ENCODE measurements at regions not wholly inside any gene's neighbourhood (a gene's known extent, or its start where the extent isn't known, plus 50 kb on each side); places are given as distances from the start of the nearest gene placed in this dataset.
"Not testable (repeated sequence)": the region's sequence is repeated elsewhere in the genome, so short reads cannot be mapped to it uniquely, and the experiment has no call there.

DNA sequence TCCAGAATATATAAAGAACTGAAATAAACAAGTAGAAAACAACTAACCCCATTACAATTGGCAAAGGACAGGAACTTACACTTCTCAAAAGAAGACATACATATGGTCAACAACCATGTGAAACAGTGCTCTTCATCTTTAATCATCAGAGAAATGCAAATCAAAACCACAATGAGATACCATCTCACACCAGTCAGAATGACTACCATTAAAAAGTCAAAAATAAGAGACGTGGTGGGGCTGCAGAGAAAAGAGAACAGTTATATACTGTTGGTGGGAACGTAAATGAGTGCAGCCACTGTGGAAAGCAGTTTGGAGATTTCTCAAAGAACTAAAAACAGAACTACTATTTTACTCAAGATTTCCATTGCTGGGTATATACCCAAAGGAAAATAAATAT lies 1696.3 kb upstream of the TMEFF2 start:
- DNase-seq = no peak

DNA sequence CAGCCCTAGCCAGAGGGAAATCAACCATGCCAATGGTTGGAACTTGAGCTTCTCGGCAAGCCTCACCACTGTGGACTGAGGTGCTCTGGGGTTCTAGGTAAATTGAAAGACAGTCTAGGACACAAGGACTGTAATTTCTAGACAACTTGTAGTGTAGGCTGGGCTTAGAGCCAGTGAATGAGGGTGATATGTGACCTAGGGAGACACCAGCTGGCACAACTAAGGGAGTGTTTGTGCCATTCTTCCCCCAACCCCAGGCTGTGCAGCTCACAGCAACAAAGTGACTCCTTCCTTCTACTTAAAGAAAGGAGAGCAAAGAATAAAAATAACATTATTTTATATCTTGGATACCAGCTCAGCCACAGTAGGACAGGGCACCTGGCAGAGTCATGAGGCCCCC lies 1690.7 kb upstream of the TMEFF2 start:
- DNase-seq = no peak

DNA sequence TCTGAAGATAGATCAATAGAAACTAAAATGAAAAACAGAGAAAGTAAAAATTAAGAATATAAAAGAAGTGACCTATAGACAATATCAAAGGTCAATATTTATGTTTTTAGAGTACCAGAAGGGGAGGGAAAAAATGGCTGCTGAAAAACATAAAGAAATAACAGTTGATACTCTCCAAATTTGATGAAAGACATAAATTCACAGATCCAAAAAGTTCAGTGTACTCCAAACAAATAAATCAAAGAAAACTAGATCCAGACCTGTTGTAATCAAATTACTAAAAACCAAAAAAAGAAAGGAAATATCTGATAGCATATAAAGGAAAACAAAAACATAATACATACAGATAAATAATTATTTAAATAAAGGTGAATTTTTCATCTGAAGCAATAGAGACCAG lies 1689.1 kb upstream of the TMEFF2 start:
- DNase-seq = no peak

DNA sequence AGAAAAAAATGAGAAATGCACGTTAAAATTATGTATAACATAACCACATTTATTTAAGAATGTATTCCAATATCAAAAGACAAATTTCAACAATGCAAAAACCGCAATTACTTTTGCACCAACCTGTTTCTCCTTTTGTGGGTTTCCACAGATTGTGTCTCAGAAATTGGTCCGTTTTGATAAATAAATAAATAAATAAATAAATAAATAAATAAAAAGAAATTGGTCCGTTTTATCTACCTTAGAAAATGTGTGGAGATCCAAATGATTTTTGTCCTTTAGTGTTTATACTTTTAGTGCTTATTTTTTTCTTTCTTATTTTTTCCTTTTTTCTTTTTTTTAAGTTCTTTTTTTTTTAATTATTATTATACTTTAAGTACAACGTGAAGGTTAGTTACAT lies 1682.2 kb upstream of the TMEFF2 start:
- no peak for DNase-seq

DNA sequence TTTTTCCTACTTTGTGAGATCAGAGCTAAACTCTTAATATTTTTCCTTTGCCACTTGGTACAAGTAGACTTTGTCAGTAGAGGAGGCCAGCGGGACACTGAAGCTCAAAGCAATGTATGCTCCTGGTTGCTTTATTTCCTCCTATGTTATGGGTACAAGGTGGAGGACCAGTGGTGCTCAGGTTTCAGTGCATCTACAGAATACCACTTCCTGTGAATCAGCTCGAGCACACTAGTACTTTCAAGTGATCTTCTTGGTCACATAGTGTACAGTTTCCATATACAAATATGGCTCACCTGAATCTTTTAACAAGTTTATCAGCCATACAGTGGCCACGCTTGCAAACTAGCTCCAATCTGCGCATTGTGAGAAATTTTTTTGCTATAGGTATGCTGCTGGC lies 1674.8 kb upstream of the TMEFF2 start:
- DNase-seq = no peak

DNA sequence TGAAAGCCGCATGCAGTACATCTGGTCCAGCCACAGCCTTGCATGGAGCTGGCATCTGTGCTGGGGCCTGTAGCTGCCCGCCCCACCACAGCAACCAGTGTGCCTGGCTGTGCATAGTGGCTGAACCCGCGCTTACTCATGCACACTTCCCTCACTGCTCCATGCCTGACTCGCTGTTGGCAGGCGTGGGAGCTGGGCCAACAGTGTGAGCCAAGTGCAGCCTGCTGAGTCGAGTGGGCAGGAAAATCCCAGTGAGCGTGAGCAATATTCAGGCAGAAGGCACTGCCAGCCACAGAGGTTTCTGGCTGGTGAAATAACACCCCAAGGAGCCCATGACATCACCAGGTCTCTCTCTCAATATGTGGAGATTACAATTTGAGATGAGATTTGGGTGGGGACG lies 1674.1 kb upstream of the TMEFF2 start:
- DNase-seq = peak; percentile 43

DNA sequence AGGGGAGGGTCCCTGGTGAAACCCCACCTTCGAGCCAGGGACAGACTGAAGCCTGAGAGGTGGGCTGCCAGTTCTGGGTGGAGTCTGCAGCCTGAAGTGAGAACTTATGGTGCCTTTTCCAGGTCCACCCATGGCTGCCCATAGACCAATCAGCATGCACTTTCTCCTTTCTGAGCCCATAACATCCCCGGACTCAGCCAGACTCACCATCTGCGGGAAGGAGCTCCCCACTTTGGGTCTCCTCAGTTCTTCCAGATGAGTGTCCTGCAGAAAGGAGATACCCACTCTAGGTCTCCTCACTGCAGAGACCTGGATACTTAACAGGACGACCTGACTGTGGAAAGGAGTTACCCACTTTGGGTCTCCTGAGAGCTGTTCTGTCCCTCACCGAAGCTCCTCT lies 1673.4 kb upstream of the TMEFF2 start:
- no peak for DNase-seq

DNA sequence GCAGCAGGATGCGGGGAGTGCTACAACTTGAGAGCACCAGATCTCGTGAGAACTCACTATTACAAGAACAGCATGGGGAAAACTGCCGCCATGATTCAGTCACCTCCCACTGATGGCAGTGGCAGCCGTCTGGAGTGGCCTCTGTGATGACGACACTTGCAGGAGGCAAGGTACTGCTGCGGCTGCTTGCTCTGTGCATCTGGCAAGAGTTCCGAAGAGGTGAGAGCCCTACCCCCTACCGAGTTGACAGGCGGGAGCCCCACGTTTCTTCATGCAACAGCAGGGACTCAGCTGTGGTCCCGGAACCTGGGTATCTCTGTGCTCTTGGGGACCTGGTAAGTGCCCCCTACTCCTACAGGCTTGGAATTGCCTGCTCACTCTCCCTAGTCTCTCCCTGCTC lies 1672.7 kb upstream of the TMEFF2 start:
- DNase-seq = no peak

DNA sequence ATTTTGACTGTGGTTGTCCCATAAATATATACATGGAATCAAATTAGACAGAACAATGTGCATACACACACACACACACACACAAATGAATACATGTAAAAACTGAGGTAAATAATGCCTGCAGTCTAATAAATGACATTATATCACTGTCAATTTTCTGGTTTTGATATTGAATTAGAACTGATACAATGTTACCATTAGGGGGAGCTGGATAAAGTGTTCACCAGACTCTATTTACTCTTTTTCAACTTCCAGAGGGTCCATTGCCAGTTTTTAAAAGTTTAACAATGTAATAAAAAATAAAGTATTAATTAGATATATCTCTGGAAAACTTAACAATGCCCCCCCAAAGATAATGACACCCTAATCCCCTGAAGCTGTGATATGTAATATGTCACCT lies 1666.8 kb upstream of the TMEFF2 start:
- DNase-seq = no peak

DNA sequence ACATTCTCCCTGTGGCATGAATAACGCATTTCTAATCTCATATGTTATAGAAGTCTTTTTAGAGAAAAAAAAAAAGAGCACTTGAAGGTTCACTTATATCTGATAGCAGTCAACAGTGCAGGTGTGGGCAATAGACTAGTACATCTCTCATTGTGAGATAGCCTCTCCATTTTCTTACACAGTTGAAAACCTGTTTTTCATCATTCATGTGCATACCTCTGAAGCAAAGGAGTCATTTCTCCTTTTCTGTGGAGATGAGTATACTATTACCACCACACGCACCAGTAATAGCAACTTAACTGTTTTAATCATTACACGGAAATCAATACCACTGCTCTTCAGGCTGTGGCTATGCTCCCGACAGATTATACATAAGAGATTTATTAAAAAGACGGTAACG lies 1653.3 kb upstream of the TMEFF2 start:
- DNase-seq = no peak

DNA sequence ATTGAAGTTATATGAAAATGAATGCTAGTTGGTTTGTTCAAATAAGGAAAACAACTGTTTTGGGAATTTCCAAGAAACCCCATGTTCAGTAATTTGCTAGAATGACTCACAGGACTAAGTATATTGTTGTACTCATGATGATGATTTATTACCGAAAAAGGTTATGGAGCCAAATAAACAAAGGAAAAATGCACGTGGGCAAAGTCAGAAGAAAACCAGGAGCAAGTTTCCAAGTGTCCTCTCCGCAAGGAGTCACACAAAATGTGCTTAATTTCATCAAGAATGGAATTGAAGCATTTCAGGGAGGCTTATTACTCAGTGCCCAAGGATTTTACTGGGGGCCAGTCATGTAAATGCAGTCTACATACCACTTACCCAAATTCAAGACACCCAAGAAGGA lies 1652.4 kb upstream of the TMEFF2 start:
- no peak for DNase-seq

DNA sequence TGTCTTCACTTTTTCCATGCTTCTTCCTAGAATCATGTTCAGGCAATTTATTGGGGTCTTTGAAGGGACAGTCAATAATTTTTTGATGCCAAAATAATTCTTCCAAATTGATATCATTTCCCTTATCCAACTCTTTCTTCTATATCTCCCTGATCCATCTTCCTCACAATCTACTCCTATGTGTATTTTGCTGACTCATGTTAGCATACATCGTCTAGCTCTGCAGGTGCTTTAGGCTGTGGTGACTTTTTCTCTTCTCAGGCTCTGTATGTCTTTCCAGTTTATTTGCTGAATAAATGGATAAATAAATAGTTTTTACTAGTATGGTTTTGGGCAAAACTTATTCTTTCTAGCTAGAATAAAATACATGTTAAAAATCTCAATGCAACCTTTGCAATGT lies 1650.9 kb upstream of the TMEFF2 start:
- no peak for DNase-seq

DNA sequence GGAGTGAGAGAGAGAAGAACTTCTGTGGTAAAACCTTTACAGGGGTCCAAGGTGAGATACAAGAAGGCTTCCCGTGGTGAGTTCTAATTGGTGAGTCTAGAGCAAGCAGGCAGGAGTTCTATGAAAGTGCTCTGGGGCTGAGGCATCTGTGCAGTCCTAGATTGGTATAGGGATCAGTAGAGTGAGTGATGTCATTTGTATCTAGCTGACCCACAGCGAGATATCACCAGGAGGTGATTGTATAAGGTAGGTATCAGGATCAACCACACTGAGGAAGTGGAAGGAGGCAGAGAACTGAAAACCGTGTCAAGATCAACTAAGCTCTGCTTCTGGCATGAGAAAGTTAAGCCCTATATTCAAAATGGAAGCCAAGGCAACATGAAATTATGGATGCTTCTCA lies 1648.9 kb upstream of the TMEFF2 start:
- no peak for DNase-seq

DNA sequence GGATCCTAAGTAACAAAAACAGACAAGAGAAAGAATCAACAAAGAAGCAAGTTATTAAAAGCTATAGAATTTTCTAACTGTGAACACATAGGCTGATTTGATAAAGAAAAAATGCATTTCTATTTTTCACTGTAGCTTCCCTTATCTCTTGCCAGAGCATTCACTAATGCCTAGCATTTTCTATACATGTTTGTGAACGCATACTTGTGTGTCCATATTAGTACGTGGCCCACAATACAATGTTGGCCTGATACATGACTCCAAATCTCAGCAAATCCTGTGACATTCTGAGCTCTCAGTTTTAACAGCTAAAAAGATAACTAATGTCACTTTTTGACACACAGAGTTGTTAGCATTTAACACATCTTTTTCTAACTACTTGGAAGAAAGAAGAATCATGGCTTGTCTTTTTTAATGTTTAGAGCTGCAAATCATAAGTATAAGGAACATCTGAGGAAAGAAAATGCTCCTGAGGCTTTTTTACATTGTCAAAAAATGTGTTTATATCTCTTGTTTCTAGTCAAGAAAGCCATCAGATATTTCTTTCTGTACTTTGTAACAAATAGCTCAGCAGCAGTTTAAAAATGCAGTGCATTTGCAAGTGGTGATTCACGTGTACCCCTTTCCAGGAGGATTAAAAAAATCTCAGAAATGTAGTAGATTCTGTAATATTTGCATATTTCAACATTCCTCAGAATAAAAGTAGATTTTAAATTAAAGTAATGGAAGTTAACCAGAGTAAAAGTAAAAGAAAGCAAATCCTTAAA lies 1646.8 kb upstream of the TMEFF2 start:
- DNase-seq = no peak

DNA sequence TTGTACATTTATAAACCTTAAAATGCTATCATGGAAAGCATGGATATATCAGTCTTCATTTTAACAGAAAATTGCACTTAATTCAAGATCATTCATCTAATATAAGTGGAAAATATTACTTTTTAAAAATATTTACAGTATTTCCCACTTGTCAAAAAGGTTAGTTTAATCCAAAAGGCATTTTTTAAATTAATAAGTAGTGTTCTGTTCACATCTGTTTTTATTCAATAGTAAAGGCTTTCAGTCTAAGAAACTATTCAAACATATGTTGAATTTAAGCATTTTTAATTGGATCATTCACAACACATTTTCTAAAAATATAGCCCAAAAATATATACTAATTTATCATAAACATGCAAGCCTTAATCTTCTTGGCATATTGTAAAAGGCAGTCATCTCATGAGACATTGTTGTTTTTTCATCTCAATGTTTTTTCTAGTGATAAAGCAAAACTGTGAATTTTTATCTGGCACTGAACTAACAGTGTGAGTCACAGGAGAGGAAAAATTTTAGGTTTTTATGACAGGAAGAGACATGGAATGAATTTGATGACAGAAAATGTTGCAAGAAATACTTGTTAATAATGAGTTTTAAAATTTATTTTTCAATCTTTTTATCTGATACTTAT lies 1642.5 kb upstream of the TMEFF2 start:
- no peak for DNase-seq

DNA sequence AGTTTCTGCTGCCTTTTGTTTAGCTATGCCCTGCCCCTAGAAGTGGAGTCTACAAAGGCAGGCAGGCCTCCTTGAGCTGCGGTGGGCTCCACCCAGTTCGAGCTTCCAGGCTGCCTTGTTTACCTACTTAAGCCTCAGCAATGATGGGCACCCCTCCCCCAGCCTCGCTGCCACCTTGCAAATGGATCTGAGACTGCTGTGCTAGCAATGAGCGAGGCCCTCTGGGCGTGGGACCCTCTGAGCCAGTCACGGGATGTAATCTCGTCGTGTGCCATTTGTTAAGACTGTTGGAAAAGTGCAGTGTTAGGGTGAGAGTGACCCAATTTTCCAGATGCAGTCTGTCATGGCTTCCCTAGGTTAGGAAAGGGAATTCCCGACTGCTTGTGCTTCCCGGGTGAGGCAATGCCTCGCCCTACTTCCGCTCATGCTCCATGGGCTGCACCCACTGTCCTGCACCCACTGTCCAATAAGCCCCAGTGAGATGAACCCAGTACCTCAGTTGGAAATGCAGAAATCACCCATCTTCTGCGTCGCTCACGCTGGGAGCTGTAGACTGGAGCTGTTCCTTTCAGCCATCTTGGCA lies 1641.8 kb upstream of the TMEFF2 start:
- not testable (repeated sequence) for DNase-seq

DNA sequence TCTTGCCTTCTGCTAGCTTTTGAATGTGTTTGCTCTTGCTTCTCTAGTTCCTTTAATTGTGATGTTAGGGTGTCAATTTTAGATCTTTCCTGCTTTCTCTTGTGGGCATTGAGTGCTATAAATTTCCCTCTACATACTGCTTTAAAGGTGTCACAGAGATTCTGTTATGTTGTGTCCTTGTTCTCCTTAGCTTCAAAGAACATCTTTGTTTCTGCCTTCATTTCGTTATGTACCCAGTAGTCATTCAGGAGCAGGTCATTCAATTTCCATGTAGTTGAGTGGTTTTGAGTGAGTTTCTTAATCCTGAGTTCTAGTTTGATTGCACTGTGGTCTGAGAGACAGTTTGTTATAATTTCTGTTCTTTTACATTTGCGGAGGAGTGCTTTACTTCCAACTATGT lies 1639.2 kb upstream of the TMEFF2 start:
- not testable (repeated sequence) for DNase-seq

DNA sequence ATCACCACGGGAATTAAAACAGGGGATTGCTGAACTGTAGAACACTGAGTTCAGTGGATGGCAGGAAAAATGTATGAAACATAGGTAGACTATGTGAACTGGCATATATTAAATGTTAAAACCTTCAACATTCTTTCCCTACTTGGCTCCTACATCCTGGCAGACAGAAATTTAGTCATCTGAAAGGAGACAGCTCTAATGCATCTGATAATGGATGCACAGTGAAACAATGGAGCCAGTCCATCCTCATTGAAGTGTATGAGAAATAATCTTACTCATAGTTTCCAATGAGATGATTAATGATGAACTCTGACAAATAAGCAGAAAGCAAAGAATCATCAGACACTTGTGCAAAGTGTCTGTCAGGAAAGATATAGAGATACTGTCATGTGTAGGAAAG lies 1629.7 kb upstream of the TMEFF2 start:
- DNase-seq = no peak

DNA sequence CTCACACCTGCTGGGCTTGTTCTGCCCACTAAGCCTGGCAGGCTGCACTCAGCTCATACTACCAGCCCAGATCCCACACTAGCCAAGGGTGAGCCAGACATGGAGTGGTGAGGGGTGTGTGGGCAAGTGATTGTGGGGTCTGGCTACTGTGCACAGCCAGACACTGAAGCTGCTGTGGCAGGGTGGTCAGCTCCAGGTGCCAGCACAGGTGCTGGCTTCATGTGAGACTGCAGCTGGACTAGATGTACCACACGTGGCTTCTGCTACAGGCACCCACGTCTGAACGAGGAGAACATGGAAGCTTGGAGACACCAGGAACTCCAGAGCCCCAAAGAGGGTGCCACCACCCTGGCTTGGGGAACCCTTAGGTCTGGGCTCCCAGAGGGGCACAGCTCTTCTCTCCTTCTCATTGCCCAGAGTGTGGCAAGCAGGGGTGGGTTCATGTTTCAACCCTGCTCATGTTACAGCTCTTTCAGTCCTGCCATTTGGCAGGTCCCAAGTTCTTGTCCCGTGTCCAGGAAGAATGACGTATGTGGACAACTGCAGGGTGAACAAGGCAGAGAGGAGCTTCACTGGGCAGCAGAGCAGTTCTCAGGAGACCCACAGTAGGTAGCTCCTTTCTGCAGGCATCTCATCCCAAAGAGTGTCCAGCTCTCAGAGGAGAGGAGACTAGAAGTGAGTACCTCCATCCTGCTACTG lies 1624.2 kb upstream of the TMEFF2 start:
- DNase-seq = no peak

DNA sequence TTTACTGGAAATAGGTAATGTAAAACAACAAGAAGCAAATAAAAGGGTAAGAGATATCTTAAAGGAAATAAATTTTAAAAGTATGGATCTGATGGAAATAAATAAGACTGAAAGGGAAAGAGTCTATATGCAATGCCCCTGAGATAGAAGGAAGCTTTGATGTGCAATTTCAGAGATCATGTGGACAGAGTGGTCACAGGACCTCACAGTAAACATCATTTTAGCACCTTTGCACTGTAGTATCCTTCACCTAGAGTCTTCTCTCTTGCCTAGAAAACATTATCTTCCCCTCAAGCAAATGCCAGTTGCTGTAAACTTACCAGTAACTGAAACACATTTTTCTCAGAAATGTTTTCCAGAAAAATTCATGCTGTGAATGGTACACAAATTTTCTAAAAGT lies 1621.3 kb upstream of the TMEFF2 start:
- no peak for DNase-seq

DNA sequence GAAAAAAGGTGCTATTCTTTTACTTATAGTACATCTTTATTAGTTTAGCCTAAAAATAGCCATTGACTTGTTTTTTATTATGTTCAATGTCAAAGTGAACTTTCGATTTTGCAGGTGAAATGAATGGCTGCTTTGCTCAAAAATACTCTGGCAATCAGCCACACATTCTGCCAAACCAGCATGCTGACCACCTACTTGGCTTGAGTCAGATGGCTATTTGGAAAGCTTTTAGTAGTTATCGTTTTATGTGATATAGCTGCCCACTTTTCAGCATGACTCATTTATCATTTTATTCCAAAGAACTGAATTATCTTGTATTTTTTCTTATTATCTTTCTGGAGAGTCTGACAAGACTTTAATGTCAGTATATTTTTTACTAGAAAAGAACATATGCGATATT lies 1615.8 kb upstream of the TMEFF2 start:
- no peak for DNase-seq

DNA sequence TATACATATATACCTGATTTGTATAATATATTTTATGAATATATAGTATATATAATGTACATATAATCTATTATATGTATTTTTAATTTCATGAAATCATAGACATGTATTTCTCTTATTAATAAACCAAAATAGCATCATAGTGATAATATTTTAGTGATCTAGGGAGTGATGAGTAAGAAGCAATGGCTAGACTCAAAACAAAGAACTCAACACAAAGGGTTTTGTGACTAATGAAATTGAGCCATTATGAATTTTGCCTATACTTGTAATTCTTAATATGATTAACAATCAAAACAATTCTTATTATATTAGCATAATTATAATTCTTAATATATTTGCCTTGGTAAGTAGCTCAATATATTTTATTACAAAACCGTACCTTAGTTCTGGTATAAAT lies 1614.1 kb upstream of the TMEFF2 start:
- DNase-seq = no peak

DNA sequence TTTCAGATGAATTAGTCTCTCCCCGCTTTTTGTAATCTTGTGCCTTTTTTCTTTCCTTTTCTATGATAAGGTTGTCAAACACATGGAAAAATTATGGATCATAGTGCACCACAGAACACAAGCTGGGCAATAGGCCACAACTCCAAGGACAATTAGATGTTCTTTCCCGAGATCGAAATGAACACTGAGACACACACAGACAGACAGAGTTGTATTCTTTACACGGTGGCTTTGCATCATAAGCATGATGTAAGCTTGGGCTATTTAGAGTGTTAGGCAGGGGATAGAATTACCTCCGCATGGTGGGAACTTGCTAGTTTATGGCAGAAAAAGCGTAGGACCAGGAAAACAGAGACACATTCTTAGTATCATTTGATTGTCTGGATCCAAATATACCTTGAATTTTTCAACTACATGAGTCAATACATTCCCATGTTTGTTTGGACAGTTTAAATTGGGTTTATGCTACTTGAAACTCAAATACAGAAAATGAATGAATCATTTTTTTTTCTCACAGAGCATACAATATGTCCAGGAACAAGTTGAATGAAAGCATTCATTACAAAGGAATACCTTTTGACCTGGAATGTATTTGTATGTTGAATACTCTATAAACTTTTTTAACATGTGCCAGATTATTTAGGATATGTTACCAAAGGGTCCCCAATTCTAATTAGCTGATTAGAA lies 1611.5 kb upstream of the TMEFF2 start:
- no peak for DNase-seq

Data from NCI-H1694 treated with DMSO at 0.1 percent for 48 hours (cell line).